DOHH2 (cell line): ENCODE measurements at regions not wholly inside any gene's neighbourhood (a gene's known extent, or its start where the extent isn't known, plus 50 kb on each side); places are given as distances from the start of the nearest gene placed in this dataset.

Source experiments
- H3F3A ChIP-seq: fragments of 200-600 bp; sonication (generic), shearing (Covaris generic); 2 replicates; pipeline ENCODE4 v1.6.0; 2016; ENCODE audit warnings: antibody characterized with exemption, mild to moderate bottlenecking; ENCODE audit not compliant: control insufficient read depth, insufficient read depth
- H3K27ac ChIP-seq: fragments of 200-600 bp; sonication (generic); 2 replicates; pipeline ENCODE4 v1.5.1; 2014; ENCODE audit warnings: low read depth, mild to moderate bottlenecking, low read length, moderate library complexity
- H3K27me3 ChIP-seq: fragments of 200-600 bp; sonication (generic); 2 replicates; pipeline ENCODE4 v1.6.1; 2014; ENCODE audit warnings: mild to moderate bottlenecking, low read length, mixed read lengths; ENCODE audit not compliant: control insufficient read depth
- H3K36me3 ChIP-seq: fragments of 200-600 bp; sonication (generic); 2 replicates; pipeline ENCODE4 v1.6.1; 2014; ENCODE audit warnings: mild to moderate bottlenecking, low read length, moderate library complexity, mixed read lengths; ENCODE audit not compliant: control insufficient read depth
- H3K4me1 ChIP-seq: fragments of 200-600 bp; sonication (generic); 2 replicates; pipeline ENCODE4 v1.6.1; 2014; ENCODE audit warnings: mild to moderate bottlenecking, low read length, mixed read lengths; ENCODE audit not compliant: control insufficient read depth
- H3K4me2 ChIP-seq: fragments of 200-600 bp; sonication (generic); 2 replicates; pipeline ENCODE4 v1.6.0; 2014; ENCODE audit warnings: mild to moderate bottlenecking, low read length, moderate library complexity
- H3K4me3 ChIP-seq: fragments of 200-600 bp; sonication (generic); 2 replicates; pipeline ENCODE4 v1.5.1; 2014; ENCODE audit warnings: mild to moderate bottlenecking, low read length, mixed read lengths
- H3K79me2 ChIP-seq: fragments of 200-600 bp; sonication (generic); 2 replicates; pipeline ENCODE4 v1.6.1; 2014; ENCODE audit warnings: mild to moderate bottlenecking, low read length, mixed read lengths; ENCODE audit not compliant: control insufficient read depth
- H3K9me2 ChIP-seq: fragments of 200-600 bp; sonication (generic); replicated peaks from 2 replicates; pipeline ENCODE4 v1.6.1; 2014; ENCODE audit warnings: mild to moderate bottlenecking, low read length, mixed read lengths; ENCODE audit not compliant: control insufficient read depth
- H3K9me3 ChIP-seq: fragments of 200-600 bp; sonication (generic); 2 replicates; pipeline ENCODE4 v1.6.1; 2014; ENCODE audit warnings: antibody characterized with exemption, low read length, mixed read lengths; ENCODE audit not compliant: control insufficient read depth, insufficient read depth
- H4K20me1 ChIP-seq: fragments of 200-600 bp; sonication (generic); 2 replicates; pipeline ENCODE4 v1.6.0; 2014; ENCODE audit warnings: low read depth, mild to moderate bottlenecking, antibody characterized with exemption, low read length, moderate library complexity; ENCODE audit not compliant: control insufficient read depth, insufficient read depth
- CTCF ChIP-seq: fragments of 200-600 bp; sonication (generic); IDR thresholded peaks from one replicate; pipeline ENCODE4 v1.5.1; 2014; ENCODE audit warnings: antibody characterized with exemption, mild to moderate bottlenecking, low read depth, low read length; ENCODE audit not compliant: poor library complexity, severe bottlenecking
- EZH2phosphoT487 ChIP-seq: fragments of 200-600 bp; sonication (generic); IDR thresholded peaks from 2 replicates; pipeline ENCODE4 v1.6.1; 2017; ENCODE audit warnings: borderline replicate concordance, mild to moderate bottlenecking, antibody characterized with exemption, low read length, moderate library complexity, mixed read lengths

- H3K27me3 ChIP-seq = no peaks in the 10 kb centered on the region
- H3K79me2 ChIP-seq = no peaks in the 10 kb centered on the region
- no peak overlapping the region for H3K4me2 ChIP-seq
- TF ChIP-seq CTCF (no peak), EZH2phosphoT487 (no peak)
- H3K9me2 ChIP-seq = no peaks in the 10 kb centered on the region
- no peaks in the 10 kb centered on the region for H3K4me1 ChIP-seq
- no peaks in the 10 kb centered on the region for H4K20me1 ChIP-seq
- H3K9me3 ChIP-seq = no peaks in the 10 kb centered on the region
- H3F3A ChIP-seq = no peaks in the 10 kb centered on the region
- H3K4me3 ChIP-seq = no peak overlapping the region
- no peak overlapping the region for H3K27ac ChIP-seq
- H3K36me3 ChIP-seq = no peaks in the 10 kb centered on the region
Measured at GRCh38 chr5:125587631-125588030, 835.6 kb upstream of the GRAMD2B start.

- Histone ChIP-seq H3K79me2 (no peaks in the 10 kb centered on the region), H3K4me2 (no peak overlapping the region), H3F3A (no peaks in the 10 kb centered on the region), H3K27me3 (no peaks in the 10 kb centered on the region), H3K4me1 (peaks cover 4% of the 10 kb centered on the region; the same call in 1 of the 2 replicates), H3K9me3 (no peaks in the 10 kb centered on the region), H3K4me3 (no peak overlapping the region), H4K20me1 (no peaks in the 10 kb centered on the region), H3K27ac (no peak overlapping the region), H3K36me3 (no peaks in the 10 kb centered on the region), H3K9me2 (no peaks in the 10 kb centered on the region)
- no peak for TF ChIP-seq EZH2phosphoT487
- TF ChIP-seq CTCF = no peak
Measured at GRCh38 chr5:125592856-125593255, 830.4 kb upstream of the GRAMD2B start.

- H3K79me2 ChIP-seq = no peaks in the 10 kb centered on the region
- no peaks in the 10 kb centered on the region for H4K20me1 ChIP-seq
- no peaks in the 10 kb centered on the region for H3F3A ChIP-seq
- no peaks in the 10 kb centered on the region for H3K27me3 ChIP-seq
- H3K9me3 ChIP-seq = no peaks in the 10 kb centered on the region
- H3K36me3 ChIP-seq = no peaks in the 10 kb centered on the region
- H3K4me1 ChIP-seq = peaks cover 4% of the 10 kb centered on the region; the same call in 1 of the 2 replicates
- H3K27ac ChIP-seq = no peak overlapping the region
- no peaks in the 10 kb centered on the region for H3K9me2 ChIP-seq
- H3K4me2 ChIP-seq = no peak overlapping the region
- no peak overlapping the region for H3K4me3 ChIP-seq
- TF ChIP-seq CTCF (no peak), EZH2phosphoT487 (no peak)
Measured at GRCh38 chr5:125595095-125595494, 828.1 kb upstream of the GRAMD2B start.

- Histone ChIP-seq H4K20me1 (no peaks in the 10 kb centered on the region), H3K9me2 (no peaks in the 10 kb centered on the region), H3K9me3 (no peaks in the 10 kb centered on the region), H3K4me3 (no peak overlapping the region), H3K27me3 (no peaks in the 10 kb centered on the region), H3K27ac (no peak overlapping the region), H3K36me3 (no peaks in the 10 kb centered on the region), H3K79me2 (no peaks in the 10 kb centered on the region), H3K4me2 (no peak overlapping the region), H3K4me1 (peaks cover 4% of the 10 kb centered on the region; the same call in 1 of the 2 replicates), H3F3A (no peaks in the 10 kb centered on the region)
- TF ChIP-seq EZH2phosphoT487 = no peak
- TF ChIP-seq CTCF = no peak
Measured at GRCh38 chr5:125595845-125596244, 827.4 kb upstream of the GRAMD2B start.
